SKM-1 treated with dmso at 0.1 percent for 144 hours (cell line): ENCODE measurements at regions not wholly inside any gene's neighbourhood (a gene's known extent, or its start where the extent isn't known, plus 50 kb on each side); places are given as distances from the start of the nearest gene placed in this dataset.

Source experiments
- DNase-seq: peaks from one replicate; lab custom pipeline; 2025; ENCODE audit not compliant: unreplicated experiment; lab: John Stamatoyannopoulos, UW

DNA sequence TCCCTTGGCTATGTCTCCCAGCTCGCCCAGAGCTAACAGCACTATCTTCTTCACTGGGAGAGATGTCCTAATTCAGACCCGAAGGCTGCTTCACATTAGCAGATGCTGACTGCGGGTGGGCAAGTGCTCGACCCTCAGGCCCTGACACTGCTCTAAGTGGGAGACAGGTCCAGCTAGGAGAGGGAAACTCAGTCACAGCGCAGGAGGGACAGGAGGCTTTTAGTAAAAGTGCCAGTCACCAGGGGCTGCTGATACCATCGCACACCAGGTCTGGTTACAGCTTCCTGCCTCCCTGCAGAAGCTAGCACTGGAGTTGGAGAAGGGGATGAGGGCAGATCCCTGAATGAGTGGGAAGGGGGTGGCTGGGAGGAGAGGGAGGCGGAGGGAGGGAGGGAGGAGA, 365.8 kb upstream of the RGMA start:
- no peak for DNase-seq

DNA sequence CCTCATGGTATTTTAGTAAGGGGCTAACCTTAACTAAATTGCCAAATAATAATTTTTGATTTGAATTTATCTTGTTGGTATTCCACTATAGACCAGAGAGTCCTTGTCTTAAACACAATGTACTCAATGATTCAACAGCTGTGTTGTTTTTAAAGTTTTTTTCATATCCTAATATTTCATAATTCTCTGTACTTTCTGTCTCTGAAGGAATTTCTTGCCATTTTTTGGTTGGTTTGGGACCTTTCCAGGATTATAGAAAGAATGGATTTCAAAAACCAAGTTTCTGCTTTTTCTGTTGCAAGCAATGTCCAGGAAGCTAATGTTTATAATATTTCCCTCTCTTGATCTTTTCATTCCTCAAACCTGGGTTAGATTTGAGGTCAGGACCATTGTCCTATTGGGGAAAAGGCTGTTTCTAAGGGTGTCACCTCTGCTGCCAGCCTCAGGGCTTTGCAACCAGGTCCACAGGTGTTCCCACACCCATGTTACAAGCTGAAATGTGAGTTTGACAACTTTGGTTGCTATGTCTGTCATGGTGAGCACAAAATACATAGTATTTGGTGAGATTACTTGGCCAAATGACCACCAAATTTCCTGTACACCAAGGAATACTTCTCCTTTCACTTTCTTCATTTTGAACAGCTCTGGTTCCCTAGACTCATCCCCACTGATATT, 363.7 kb upstream of the RGMA start:
- no peak for DNase-seq

DNA sequence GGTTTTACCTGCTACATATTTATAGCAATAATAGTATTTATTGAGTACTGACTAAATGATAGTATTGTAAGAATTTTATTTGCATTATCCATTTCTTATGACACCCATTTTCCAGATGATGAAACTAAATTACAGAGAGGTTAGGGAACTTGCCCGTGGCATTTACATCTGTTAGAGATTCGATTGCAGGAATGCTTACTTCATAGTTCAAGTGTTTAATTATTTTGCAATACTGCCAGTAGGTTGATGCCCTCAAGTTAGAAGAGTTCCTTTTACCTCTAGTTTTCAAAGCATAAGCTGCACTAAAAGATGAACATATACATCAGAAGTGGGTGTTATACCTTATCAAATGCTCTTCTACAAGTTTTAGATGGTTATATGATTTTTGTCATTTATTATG, 362.8 kb upstream of the RGMA start:
- DNase-seq, result peak; percentile 10

DNA sequence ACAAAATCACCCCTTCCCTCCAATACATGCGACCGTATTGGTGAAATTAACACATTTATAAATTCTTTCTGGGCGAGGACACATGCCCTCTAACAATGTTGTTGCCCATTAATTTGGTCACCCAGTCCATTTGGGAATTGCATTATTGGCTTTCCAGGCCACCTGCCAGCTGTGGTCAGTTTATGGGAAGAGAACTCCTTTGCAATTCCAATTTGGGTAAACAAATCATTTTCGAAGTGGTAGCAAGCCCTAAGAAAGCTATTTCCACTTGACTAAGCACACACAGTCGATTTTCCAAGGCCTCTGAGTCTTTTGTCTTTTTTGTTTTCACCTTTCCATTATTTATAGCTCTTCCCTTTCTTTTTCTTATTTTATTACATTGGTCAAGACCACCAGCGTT, 362.3 kb upstream of the RGMA start:
- DNase-seq, result no peak

DNA sequence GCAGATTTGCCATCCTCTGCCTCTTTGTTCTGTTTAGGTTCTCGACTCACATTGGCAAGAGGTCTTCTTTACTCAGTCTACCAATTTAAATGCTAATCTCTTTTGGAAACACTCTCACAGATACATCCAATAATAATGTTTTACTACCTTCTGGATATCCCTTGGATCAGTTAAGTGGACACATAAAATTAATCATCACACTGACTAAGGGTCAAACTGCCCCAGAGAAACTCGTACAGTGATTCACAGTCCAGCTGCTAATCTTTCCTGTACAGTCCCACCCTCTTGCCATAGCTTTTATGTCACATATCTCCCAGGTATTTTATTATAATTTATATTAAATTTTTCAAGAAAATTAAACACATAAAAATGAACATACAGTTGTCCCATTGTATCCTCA, 360.8 kb upstream of the RGMA start:
- no peak for DNase-seq

DNA sequence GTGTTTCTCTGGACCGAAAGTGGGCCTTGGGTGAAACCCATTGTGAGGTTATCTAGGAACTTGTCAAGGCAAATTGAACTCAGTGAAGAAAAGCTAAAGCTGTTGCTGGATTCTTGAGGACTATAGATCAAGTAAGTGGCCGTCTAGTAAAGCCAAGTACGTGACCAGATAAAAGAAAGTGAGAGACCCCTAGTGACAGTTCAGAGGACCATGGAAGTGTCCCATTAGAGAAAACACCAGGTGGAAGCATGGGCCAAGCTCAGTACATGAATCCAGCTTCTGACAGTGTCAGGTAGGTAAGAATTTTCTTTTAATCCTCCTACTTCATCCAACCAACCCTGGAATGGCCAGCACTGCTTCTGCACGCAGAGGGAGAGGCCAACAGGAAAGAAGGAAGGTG, 349.3 kb upstream of the RGMA start:
- DNase-seq, result no peak

DNA sequence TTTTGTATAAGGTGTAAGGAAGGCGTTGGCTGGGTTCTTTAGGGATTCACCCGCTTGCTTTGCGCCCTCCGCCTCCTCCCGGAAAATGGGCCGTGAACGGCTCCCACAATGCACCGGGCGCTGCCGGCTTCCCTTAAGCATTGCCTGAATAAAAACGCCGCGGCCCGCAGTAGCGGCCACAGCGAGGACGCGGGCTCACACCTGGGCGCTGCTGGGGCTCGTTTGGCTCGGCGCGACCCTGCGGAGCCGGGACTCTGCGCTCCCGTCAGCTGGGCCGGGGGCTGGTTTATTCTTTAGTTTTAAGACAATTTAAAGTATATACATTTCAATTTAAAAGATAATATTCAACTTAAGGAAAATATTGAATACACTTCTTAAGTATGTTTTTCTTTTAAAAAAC, 343.5 kb upstream of the RGMA start:
- no peak for DNase-seq

DNA sequence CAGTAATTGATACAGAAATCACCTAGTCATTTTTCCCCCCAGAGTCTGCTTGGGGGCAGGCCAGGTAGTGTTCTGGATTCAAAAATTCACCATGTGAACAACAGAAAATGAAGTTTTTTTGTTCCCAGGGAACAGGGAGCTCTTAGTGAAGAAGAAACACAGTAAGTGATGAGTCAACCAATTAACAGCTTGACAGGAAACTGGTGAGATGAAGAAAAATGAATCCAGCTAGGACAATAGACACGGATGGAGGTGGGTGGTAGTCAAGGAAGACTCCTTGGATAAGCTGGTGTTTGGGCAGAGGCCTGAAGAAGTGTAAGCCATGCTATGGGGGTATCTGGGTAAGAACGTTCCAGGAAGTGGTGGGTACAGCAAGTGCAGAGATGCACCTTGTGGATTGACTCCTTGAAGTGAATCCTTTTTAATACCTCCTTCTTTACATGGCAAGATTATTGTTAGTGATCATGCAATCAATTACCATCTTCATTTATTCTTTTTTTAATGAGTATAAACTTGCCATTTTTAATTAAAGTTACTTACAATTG, 339.9 kb upstream of the RGMA start:
- no peak for DNase-seq

DNA sequence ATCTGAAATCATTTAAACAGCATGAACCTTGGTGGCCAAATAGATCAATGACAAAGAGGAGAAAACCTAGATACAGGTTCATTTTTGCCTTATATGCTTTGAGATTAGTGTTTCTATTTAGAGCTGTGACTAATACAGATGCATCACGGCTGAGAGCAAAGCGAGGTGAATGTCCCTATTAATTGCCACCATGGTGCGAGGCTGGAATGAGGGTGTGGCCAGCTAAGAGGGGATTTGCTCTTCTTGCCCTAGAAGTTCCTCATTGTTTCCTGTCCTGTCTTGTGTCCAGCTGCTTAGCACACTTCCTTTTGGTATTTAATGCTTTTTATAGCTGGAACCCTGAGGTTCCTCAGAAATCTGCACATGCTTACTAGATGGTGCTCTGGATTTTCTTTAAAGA, 339.1 kb upstream of the RGMA start:
- no peak for DNase-seq

DNA sequence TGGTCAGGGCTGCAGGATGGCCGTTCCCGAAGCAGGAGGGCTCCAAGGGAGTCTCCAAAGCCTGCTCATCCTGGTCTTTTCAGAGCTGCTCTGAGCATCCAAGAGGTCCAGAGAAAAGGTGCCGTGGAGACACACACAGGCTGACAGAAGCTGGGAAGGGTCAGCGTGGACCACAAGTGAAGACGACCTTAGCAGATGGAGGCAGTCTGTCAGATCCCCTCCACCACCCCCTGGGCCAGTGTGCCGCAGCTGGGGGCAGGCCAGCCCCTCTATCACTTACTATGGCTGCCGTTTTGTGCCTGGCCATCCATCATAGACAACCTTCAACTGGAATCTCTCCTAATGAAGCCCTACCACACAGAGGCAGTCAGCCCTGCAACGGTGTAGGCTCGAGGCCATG, 335.1 kb upstream of the RGMA start:
- no peak for DNase-seq

DNA sequence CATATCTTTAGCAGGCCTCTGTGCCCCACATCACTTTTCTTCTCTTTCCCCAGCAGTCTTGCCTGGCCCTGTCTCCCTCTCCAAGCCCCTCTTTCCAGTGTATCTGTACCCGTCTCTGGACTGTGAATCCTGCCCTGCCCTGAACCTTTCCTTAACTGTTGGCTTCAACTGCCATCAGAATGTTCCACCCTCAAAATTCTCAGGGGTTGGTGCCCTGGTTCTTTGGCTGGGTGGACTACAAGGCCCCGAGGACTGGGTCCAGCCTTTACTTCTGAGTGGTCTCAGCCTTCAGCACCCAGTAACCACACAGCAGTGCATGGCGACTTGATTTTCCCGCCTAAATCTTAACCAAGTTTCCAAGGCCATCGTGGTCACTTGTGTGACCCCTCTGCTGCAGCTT, 333.5 kb upstream of the RGMA start:
- no peak for DNase-seq

DNA sequence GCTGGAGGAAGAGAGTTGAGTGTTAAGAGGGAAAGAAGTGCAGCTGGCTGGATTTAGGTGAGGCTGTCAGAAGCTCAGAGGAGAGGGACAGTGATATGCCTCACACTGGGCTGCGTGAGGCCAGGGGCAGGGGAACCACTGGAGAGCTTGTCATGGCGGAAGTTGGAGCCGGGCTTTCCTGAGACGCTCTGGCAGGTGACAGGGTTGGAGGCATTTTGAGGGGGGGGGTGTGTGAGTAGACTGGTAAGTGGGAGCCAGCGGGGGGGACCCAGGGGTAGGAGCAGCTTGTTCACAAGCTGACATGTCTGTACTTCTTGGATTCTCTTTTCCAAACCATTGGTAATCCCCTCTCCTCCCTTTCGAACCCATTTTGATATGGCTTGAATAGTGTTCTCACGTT, 331.5 kb upstream of the RGMA start:
- no peak for DNase-seq

DNA sequence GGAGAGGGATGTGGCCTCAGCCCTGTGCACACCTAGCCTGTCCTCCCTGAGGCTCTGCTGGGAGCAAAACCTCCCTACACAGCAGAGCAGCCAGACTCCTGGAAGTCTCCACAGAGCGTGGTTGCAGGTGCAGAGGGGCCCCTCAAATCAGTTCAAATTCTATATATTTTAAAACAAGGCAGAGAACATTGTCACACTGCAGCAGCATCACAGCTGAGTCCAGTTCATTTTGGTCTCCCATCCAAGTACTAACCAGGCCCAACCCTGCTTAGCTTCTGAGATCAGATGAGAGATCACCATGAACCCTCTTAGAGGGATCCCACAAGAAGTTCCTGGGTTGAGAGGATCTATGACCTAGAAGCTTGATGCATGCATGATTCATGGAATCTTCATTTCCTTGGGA, 331.0 kb upstream of the RGMA start:
- DNase-seq, result no peak

DNA sequence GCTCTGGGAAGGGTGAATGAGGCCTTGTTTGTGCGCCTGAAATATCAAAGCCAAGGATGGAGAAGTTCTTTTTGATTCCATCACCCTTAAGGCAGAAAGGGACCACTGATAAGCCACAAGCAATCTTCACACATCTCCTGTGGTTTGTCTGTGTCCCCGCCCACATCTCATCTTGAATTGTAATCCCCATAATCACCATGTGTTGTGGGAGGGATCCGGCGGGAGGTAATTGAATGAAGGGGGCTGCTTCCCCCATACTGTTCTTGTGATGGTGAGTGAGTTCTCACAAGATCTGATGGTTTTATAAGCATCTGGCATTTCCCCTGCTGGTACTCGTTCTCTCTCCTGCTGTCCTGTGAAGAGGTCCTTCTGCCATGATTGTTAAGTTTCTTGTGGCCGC, 329.6 kb upstream of the RGMA start:
- DNase-seq, result no peak

DNA sequence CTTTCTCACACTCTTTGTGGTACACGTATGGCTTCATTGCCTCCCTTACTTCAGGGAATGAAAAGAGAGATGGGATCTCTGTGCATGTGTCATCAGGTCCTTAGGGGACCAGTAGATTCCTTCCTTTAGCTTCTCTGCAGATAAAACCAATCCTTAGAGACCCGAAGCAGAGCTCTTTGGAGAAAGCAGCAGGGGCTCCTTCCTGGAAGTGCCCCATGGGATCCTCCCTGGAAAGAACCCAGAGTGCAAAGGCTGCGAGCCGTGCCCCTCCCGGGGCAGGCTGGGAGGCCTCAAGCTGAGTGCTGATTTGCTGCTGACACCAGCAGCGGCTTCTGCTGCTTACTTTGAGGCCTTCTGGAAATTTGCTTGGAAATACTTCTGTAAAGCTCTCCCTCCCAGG, 328.6 kb upstream of the RGMA start:
- no peak for DNase-seq

DNA sequence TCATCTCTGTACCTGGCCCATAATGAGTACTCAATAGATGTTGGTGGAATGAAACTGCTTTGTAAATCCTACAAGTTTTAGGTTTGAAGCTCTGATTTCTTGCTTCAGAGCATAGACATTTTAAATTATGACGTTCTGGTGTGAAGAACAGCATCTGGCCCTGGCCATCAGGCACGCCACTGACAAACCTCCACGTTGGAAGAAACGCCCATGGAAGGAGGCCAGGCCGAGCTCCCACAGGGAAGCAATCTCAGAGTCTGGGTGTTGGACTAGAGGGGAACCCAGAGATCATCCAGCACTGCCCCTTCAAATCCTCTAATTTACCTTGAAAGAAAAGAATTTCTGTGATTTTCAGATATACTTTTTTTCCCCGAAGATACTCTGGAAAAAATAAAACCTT, 328.1 kb upstream of the RGMA start:
- no peak for DNase-seq

DNA sequence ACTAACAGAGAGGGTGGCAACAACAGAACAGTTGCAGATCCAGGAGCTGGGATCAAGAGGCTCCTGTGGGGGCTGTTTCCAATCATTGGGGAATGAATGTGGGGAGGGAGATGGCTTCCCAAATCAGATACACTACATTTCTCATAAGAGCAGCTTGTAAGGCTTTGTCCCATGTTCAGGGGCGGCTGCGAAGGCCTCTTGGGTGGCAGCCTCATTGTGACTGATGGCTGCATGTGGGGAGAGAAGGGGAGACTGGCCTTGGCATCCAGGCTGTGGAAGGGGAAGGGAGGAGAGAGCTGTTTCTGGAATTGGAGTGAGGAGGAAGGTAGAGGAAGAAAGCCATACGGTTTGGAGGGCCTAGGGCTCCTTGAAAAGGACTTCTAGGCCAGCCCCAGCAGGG, 326.6 kb upstream of the RGMA start:
- no peak for DNase-seq

DNA sequence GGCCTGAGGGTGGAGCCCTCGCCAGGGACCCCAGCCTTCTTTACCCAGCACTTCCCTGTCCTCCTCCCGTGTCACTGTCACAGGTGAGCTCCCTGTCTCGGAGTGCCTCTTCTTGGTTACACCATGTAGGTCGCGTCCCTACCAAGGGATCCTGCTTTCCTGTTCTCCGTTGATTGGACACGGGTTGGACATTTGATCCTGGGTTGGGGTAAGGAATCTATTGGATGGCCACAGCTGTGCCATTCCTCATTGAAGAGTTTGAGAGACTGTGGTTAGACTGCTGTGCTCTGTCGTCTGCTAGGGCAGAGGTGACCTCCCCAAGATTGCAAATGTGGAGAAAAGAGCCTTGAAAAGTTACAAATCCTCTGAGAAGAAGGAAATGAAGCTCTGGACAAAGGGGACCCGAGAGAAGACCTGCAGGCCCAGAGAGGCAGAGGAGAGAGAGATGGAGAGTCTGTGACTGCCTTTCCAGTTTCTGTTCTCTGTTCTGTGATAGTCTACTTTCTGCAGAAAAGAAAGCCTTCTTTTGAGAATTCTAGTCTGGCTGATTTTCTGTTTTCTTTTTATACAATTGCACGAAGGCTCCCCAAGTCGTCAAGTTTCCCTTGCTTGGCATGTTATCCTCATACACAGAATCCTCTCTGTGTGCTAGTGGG, 325.7 kb upstream of the RGMA start:
- DNase-seq, result no peak

DNA sequence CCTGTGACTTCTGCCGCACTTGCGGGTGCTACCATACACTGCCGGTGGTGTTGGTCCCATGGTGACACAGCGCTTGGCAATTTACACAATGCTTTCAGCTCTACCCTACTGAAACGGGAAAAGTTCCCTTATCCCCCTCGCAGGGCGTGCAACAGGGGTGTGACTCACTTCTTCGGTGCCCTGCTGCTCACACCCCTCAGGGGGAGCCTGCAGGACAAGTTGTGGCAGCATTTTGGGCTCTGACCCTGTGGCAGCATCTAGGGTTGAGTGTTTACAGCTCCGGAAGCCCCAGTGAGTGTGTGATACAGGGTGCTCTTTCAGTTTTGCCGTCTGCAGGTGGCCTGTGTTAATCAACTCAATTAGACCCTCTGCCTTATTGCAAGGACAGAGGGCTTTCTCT, 324.7 kb upstream of the RGMA start:
- no peak for DNase-seq

DNA sequence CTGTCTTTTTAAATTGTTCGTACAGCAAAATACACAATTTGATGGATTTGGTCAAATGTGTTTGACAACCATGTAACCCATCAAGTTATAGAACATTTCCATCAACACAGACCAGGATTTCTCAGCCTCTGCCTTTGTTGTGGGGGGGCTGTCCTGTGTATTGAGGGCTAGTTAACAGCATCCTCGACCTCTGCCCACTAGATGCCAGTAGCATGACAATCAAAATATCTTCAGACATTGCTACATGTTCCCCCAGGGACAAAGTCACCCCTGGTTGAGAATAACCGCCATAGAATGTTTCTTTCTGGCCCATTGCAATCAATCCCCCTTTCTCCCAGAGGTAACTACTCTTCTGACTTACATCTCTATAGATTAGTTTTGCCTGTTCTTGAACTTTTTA, 310.1 kb upstream of the RGMA start:
- DNase-seq, result no peak

DNA sequence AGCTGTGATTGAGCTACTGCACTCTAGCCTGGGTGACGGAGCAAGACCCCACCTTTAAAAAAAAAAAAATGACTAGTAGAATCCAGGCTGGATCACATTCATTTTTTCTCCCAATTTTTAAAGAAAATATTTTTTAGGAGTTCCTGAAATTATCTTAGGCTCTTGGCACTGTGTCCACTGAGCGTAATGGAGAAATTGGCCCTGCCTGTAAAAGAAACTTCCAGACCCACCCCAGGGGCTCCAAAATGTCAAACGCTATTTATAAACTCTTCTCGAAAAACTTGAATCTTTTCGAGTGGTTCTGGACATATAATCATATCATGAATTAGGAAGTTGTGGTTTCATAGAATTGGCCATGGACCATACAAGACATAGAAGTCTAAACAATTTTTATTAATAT, 300.2 kb upstream of the RGMA start:
- DNase-seq, result no peak

DNA sequence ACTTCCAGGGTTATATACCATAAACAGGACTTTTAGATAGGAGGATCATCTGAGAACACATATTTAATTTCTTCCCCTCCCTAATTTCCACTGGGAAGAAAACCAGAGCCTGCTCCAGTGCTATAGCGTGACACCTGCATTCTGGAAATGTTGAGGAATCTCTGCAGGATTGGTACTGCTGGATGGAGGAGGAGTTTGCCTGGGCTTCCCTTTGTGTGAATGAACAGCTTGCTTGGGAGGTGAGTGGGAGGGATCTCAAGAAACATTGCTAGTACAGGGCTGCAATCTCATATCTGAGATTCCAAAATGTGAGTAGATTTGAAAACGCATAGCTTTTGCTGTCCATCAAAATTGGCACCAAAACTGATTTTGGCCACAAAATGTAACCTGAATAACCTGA, 295.9 kb upstream of the RGMA start:
- no peak for DNase-seq

DNA sequence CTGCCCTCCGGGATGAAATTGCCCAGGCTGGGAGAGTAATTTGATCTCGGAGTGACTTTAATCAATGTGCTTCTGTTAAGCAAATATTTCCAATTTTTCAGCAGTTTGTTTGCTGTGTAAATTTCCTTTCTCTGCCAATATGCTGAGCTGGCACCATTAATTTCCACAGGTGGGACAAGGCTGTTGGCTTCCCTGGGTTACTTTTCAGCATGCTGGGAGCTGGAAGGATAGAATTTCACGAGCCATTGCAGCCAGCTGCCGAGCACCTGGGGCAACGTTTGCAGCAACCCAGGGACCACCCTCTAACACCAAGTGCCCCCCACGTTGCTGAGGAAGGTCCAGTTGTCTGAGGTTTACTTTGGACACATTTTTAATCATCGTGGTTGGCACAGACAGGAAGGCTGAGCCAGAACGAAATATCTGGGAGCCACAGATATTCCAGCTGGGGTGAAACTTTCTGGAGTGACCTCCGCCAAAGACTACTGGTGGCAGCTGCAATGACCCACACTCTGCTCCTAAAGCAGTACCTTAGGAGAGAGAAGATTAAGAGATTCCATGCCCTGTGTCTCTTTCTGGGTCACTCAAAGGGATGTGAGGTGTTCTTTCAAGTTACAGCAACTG, 293.3 kb upstream of the RGMA start:
- no peak for DNase-seq
